ENCODE measurements at regions not wholly inside any gene's neighbourhood (a gene's known extent, or its start where the extent isn't known, plus 50 kb on each side); places are given as distances from the start of the nearest gene placed in this dataset.

GRCh38 chr17:70343114-70343513 is 173.8 kb downstream of the KCNJ2 start:
- H3K27ac ChIP-seq (replicated peaks), result no peak overlapping the region
- H3K4me3 ChIP-seq (replicated peaks; ENCODE audit: insufficient read depth, low read length), result no peak overlapping the region
- no peaks in the 10 kb centered on the region for H3K27me3 ChIP-seq (ENCODE audit: insufficient read depth, poor library complexity, severe bottlenecking)
- DNase-seq (ENCODE audit: low read depth in 1 of 2, low spot score in 1 of 2), result no peak
- TF ChIP-seq SPI1 (IDR thresholded peaks at IDR 0.05; ENCODE audit: borderline replicate concordance, low read depth) (no peak), POLR2AphosphoS5 (IDR thresholded peaks at IDR 0.05; ENCODE audit: low read depth) (no peak)

- H3K4me3 ChIP-seq (replicated peaks; ENCODE audit: insufficient read depth, low read length), result no peak overlapping the region
- no peak overlapping the region for H3K27ac ChIP-seq (replicated peaks)
- H3K27me3 ChIP-seq (ENCODE audit: insufficient read depth, poor library complexity, severe bottlenecking), result no peaks in the 10 kb centered on the region
- TF ChIP-seq GABPA (IDR thresholded peaks at IDR 0.05; ENCODE audit: low read depth) (no peak), SPI1 (IDR thresholded peaks at IDR 0.05; ENCODE audit: borderline replicate concordance, low read depth) (no peak), POLR2AphosphoS5 (IDR thresholded peaks at IDR 0.05; ENCODE audit: low read depth) (no peak), CTCF (IDR thresholded peaks at IDR 0.05; ENCODE audit: insufficient read depth, low read length) (no peak), REST (IDR thresholded peaks at IDR 0.05; ENCODE audit: insufficient replicate concordance, low read depth) (no peak)
- DNase-seq (ENCODE audit: low read depth in 1 of 2, low spot score in 1 of 2), result no peak
Observed at GRCh38 chr17:70344386-70345060, 175.2 kb downstream of the KCNJ2 start.

- Histone ChIP-seq H3K27ac (replicated peaks) (no peak overlapping the region), H3K4me3 (replicated peaks; ENCODE audit: insufficient read depth, low read length) (no peak overlapping the region), H3K27me3 (ENCODE audit: insufficient read depth, poor library complexity, severe bottlenecking) (no peaks in the 10 kb centered on the region)
- DNase-seq (ENCODE audit: low read depth in 1 of 2, low spot score in 1 of 2), result no peak
- no peak for TF ChIP-seq GABPA (IDR thresholded peaks at IDR 0.05; ENCODE audit: low read depth)
- no peak for TF ChIP-seq SPI1 (IDR thresholded peaks at IDR 0.05; ENCODE audit: borderline replicate concordance, low read depth)
- TF ChIP-seq CTCF (IDR thresholded peaks at IDR 0.05; ENCODE audit: insufficient read depth, low read length), result no peak
- no peak for TF ChIP-seq POLR2AphosphoS5 (IDR thresholded peaks at IDR 0.05; ENCODE audit: low read depth)
- no peak for TF ChIP-seq REST (IDR thresholded peaks at IDR 0.05; ENCODE audit: insufficient replicate concordance, low read depth)
Observed at GRCh38 chr17:70345061-70345460, 175.7 kb downstream of the KCNJ2 start.

GRCh38 chr17:70352834-70353233 is 183.5 kb downstream of the KCNJ2 start:
- TF ChIP-seq GABPA (IDR thresholded peaks at IDR 0.05; ENCODE audit: low read depth) (no peak), SPI1 (IDR thresholded peaks at IDR 0.05; ENCODE audit: borderline replicate concordance, low read depth) (peak; percentile 70)
- Histone ChIP-seq H3K27me3 (ENCODE audit: insufficient read depth, poor library complexity, severe bottlenecking) (no peaks in the 10 kb centered on the region), H3K27ac (replicated peaks) (no peak overlapping the region)

More at GRCh38 chr17:70352834-70353233, 183.5 kb downstream of the KCNJ2 start:
- H3K4me3 ChIP-seq (replicated peaks; ENCODE audit: insufficient read depth, low read length), result no peak overlapping the region
- no peak for DNase-seq (ENCODE audit: low read depth in 1 of 2, low spot score in 1 of 2)

Measured in HL-60 (cell line).